OCI-LY7 (cell line): ENCODE measurements at regions not wholly inside any gene's neighbourhood (a gene's known extent, or its start where the extent isn't known, plus 50 kb on each side); places are given as distances from the start of the nearest gene placed in this dataset.

ENCODE experiments used
- BruUV-seq: library from RNA; stranded (reverse); fragments of 400-500 nt; replicated peaks from 2 replicates; lab custom pipeline; 2021; lab: Mats Ljungman, UMichigan
- CTCF ChIA-PET: fragments of 300-600 bp; sonication (Branson Sonifier 250); formaldehyde crosslinking; loops from one replicate; lab custom pipeline; 2022; ENCODE audit warnings: antibody characterized with exemption; ENCODE audit not compliant: unreplicated experiment; lab: Charles Lee
- POLR2A ChIA-PET: fragments of 300-600 bp; sonication (Branson Sonifier 250); formaldehyde crosslinking; loops from one replicate; lab custom pipeline; 2022; ENCODE audit warnings: antibody characterized with exemption; lab: Charles Lee
- DNase-seq: peaks from one replicate; pipeline ENCODE4 v3.0.0-alpha.2; 2015; ENCODE audit warnings: low spot score
- H2AFZ ChIP-seq: fragments of 200-600 bp; sonication (generic), shearing (Covaris generic); 2 replicates; pipeline ENCODE4 v1.6.1; 2014; ENCODE audit warnings: mild to moderate bottlenecking, antibody characterized with exemption, low read length, moderate library complexity
- H3K27ac ChIP-seq: fragments of 200-600 bp; sonication (generic); 2 replicates; pipeline ENCODE4 v1.5.1; 2014; ENCODE audit warnings: mixed run types, low read depth, mild to moderate bottlenecking, moderate library complexity, low read length, inconsistent platforms; ENCODE audit not compliant: poor library complexity, severe bottlenecking
- H3K36me3 ChIP-seq: fragments of 200-600 bp; sonication (generic); 2 replicates; pipeline ENCODE4 v1.6.1; 2014; ENCODE audit warnings: mild to moderate bottlenecking, antibody characterized with exemption, low read length, moderate library complexity, mixed read lengths; ENCODE audit not compliant: insufficient read depth
- H3K4me1 ChIP-seq: fragments of 200-600 bp; sonication (generic); 2 replicates; pipeline ENCODE4 v1.5.1; 2014; ENCODE audit warnings: mild to moderate bottlenecking, low read length; ENCODE audit not compliant: insufficient read depth, poor library complexity, severe bottlenecking
- H3K4me2 ChIP-seq: fragments of 200-600 bp; sonication (generic); 2 replicates; pipeline ENCODE4 v1.6.1; 2014; ENCODE audit warnings: mild to moderate bottlenecking, low read length
- H3K4me3 ChIP-seq: fragments of 200-600 bp; sonication (generic); 2 replicates; pipeline ENCODE4 v1.5.1; 2014; ENCODE audit warnings: mild to moderate bottlenecking, low read depth, low read length; ENCODE audit not compliant: poor library complexity, severe bottlenecking
- H3K79me2 ChIP-seq: fragments of 200-600 bp; sonication (generic); 2 replicates; pipeline ENCODE4 v1.6.1; 2016; ENCODE audit warnings: low read depth, mild to moderate bottlenecking, low read length, moderate library complexity, mixed read lengths; ENCODE audit not compliant: insufficient read depth
- H3K9me2 ChIP-seq: fragments of 200-600 bp; sonication (generic); 2 replicates; pipeline ENCODE4 v1.6.1; 2016; ENCODE audit warnings: mild to moderate bottlenecking, low read length, mixed read lengths; ENCODE audit not compliant: insufficient read depth
- H3K9me3 ChIP-seq: fragments of 200-600 bp; sonication (generic); 2 replicates; pipeline ENCODE4 v1.6.1; 2014; ENCODE audit warnings: mild to moderate bottlenecking, mixed run types, low read length, mixed read lengths
- H4K20me1 ChIP-seq: fragments of 200-600 bp; sonication (generic); 2 replicates; pipeline ENCODE4 v1.6.1; 2014; ENCODE audit warnings: mild to moderate bottlenecking, antibody characterized with exemption, low read length, moderate library complexity, mixed read lengths; ENCODE audit not compliant: insufficient read depth
- CTCF ChIP-seq: fragments of 200-600 bp; sonication (generic); conservative IDR thresholded peaks from 2 replicates; pipeline ENCODE4 v1.5.1; 2014; ENCODE audit warnings: mild to moderate bottlenecking, antibody characterized with exemption, low read length, moderate library complexity, mixed read lengths
- EZH2phosphoT487 ChIP-seq: fragments of 200-600 bp; sonication (generic); IDR thresholded peaks from 2 replicates; pipeline ENCODE4 v1.6.1; 2018; ENCODE audit warnings: low read depth, borderline replicate concordance, mild to moderate bottlenecking, mixed run types, antibody characterized with exemption, low read length, moderate library complexity, mixed read lengths
- intact Hi-C: fragments of 100-400 bp; cut with micrococcal nuclease; formaldehyde crosslinking; loops from one replicate; pipeline ENCODE4 v1.10.0; 2022; ENCODE audit not compliant: unreplicated experiment

- no peaks in the 10 kb centered on the region for H3K9me2 ChIP-seq
- no peaks in the 10 kb centered on the region for H4K20me1 ChIP-seq
- no peak for DNase-seq
- H2AFZ ChIP-seq, result no peak overlapping the region
- H3K4me1 ChIP-seq, result no peaks in the 10 kb centered on the region
- POLR2A ChIA-PET, result no interaction called here
- no peak overlapping the region for H3K27ac ChIP-seq
- no peaks in the 10 kb centered on the region for H3K79me2 ChIP-seq
- TF ChIP-seq EZH2phosphoT487, result no peak
- TF ChIP-seq CTCF, result no peak
- intact Hi-C loops, result no loop called here
- no peak overlapping the region for H3K4me3 ChIP-seq
- H3K9me3 ChIP-seq, result no peaks in the 10 kb centered on the region
- CTCF ChIA-PET, result no interaction called here
- BruUV-seq, result no TSS peak
- no peak overlapping the region for H3K4me2 ChIP-seq
- no peaks in the 10 kb centered on the region for H3K36me3 ChIP-seq
Measured at GRCh38 chr2:146597291-146597690, 1247.5 kb upstream of the ACVR2A start.

GRCh38 chr2:146591908-146592307 lies 1252.9 kb upstream of the ACVR2A start:
- H3K79me2 ChIP-seq, result no peaks in the 10 kb centered on the region
- POLR2A ChIA-PET, result no interaction called here
- H3K4me1 ChIP-seq, result no peaks in the 10 kb centered on the region
- no TSS peak for BruUV-seq
- no peaks in the 10 kb centered on the region for H3K9me2 ChIP-seq
- no peak overlapping the region for H3K4me2 ChIP-seq
- H2AFZ ChIP-seq, result no peak overlapping the region
- intact Hi-C loops, result no loop called here
- no peaks in the 10 kb centered on the region for H3K36me3 ChIP-seq
- no peak for DNase-seq
- H3K9me3 ChIP-seq, result no peaks in the 10 kb centered on the region
- no peak overlapping the region for H3K4me3 ChIP-seq
- no peak for TF ChIP-seq CTCF
- TF ChIP-seq EZH2phosphoT487, result no peak
- CTCF ChIA-PET, result no interaction called here
- H4K20me1 ChIP-seq, result no peaks in the 10 kb centered on the region
- H3K27ac ChIP-seq, result no peak overlapping the region

GRCh38 chr2:146587291-146587713 lies 1257.5 kb upstream of the ACVR2A start:
- BruUV-seq, result no TSS peak
- Histone ChIP-seq H3K36me3 (no peaks in the 10 kb centered on the region), H3K9me3 (no peaks in the 10 kb centered on the region), H3K4me3 (no peak overlapping the region), H3K9me2 (no peaks in the 10 kb centered on the region), H3K4me1 (no peaks in the 10 kb centered on the region), H3K79me2 (no peaks in the 10 kb centered on the region), H3K27ac (no peak overlapping the region), H3K4me2 (no peak overlapping the region), H2AFZ (no peak overlapping the region), H4K20me1 (no peaks in the 10 kb centered on the region)
- POLR2A ChIA-PET, result interaction anchor here (1.7 kb wide), 1 partner anchor 12 kb away, joined by 6 read pairs; no protein-coding TSS in a partner anchor
- no peak for DNase-seq
- intact Hi-C loops, result no loop called here
- CTCF ChIA-PET, result no interaction called here
- TF ChIP-seq EZH2phosphoT487, result no peak
- TF ChIP-seq CTCF, result no peak
